Fibroblast of pulmonary artery (primary cell): ENCODE measurements at regions not wholly inside any gene's neighbourhood (a gene's known extent, or its start where the extent isn't known, plus 50 kb on each side); places are given as distances from the start of the nearest gene placed in this dataset.

Experiments
- DNase-seq: peaks from one replicate; pipeline ENCODE4 v3.0.0-alpha.2; 2010; ENCODE audit warnings: low read depth
- H3K4me3 ChIP-seq: replicated peaks from 2 replicates; pipeline ENCODE4 v1.5.1; 2011; ENCODE audit warnings: low read depth, mild to moderate bottlenecking, control low read depth, low read length, moderate library complexity
- TF ChIP-seq, protein P1 (sequence below): IDR thresholded peaks from 2 replicates; pipeline ENCODE4 v1.5.1; 2011; ENCODE audit warnings: mild to moderate bottlenecking, control low read depth, low read length, inconsistent platforms; ENCODE audit errors: missing control alignments

DNA sequence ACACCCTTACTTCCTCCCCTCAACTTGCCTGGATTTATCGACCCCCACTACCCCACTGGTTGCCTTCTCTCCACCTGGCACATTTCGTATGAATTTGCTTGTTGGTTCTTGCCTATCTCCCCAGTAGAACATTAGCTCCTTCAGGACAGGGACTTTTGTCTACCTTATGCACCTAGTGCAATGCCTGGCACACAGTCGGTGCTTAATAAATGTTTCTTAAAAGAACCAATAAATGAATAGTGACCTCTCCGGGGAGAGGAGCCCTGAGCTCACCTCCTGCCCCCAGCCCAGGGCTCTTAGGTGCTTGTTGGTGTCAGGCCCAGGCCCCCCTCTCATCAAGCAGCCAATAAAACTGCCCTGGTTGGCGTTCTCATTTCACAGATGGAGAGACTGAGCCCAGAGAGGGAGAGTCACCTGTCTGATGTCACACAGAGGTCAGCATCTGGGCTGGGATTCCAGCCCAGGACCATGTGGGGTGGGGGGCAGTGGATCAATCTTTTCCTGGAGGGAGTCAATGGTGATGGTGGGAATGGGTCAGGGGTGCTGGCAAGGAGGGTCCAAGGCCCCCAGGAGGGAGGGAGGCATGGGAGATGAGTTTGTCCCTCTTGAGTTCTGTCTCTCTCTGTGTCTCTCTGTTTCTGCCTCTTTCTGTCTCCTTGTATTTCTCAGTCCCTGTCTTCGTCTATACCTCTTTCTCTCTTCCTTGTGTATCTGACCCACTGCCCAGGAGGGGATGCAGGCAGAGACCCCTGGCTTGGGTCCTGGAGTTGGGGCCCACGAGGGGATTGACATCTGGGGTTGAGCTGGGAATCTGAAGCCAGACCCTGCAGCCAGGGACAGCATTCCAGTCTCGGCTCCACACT is 89.6 kb downstream of the CEBPB start:
- DNase-seq = no peak
- TF ChIP-seq, protein P1, sequence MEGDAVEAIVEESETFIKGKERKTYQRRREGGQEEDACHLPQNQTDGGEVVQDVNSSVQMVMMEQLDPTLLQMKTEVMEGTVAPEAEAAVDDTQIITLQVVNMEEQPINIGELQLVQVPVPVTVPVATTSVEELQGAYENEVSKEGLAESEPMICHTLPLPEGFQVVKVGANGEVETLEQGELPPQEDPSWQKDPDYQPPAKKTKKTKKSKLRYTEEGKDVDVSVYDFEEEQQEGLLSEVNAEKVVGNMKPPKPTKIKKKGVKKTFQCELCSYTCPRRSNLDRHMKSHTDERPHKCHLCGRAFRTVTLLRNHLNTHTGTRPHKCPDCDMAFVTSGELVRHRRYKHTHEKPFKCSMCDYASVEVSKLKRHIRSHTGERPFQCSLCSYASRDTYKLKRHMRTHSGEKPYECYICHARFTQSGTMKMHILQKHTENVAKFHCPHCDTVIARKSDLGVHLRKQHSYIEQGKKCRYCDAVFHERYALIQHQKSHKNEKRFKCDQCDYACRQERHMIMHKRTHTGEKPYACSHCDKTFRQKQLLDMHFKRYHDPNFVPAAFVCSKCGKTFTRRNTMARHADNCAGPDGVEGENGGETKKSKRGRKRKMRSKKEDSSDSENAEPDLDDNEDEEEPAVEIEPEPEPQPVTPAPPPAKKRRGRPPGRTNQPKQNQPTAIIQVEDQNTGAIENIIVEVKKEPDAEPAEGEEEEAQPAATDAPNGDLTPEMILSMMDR = no peak
- H3K4me3 ChIP-seq = no peak overlapping the region

DNA sequence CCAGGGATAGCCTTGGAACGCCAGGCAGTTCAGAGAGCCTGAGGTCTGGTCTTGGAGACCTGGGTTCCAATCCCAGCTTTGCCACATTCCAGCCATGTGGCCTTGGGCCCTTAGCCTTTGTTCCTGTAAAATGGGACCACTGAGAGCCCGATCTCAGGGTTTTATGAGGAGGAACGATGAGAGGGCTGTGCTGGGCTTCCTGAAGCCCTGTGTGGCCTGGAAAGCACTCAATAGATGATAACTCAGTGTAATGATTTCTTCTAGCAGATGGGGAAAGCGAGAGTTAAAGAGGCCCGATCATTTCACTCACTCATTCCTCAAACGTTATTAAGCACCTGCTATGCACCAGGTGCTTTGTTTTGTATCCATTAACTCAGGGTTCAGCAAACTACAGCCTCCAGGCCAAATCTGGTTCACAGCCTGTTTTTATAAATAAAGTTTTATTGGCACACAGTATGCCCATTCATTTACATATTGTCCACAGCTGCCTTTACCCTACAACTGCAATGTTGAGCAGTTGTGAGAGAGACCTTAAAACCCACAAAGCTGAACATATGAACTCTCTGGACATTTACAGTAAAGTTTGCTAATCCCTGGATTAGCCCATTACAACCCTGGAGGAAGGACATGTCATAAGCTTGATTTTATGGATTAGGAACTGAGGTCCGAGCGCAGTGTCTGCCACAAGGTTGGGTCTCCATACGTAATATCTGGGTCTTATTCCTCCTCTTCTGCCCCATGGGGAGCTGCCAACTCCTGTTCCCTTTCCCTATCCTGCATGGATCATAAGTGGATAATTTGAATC is 90.4 kb downstream of the CEBPB start:
- TF ChIP-seq, protein P1 = no peak
- no peak for DNase-seq
- H3K4me3 ChIP-seq = no peak overlapping the region

- no peak overlapping the region for H3K4me3 ChIP-seq
- DNase-seq = no peak
- TF ChIP-seq, protein P1 = no peak
Measured at GRCh38 chr20:50281831-50282591, 91.4 kb downstream of the CEBPB start.

DNA sequence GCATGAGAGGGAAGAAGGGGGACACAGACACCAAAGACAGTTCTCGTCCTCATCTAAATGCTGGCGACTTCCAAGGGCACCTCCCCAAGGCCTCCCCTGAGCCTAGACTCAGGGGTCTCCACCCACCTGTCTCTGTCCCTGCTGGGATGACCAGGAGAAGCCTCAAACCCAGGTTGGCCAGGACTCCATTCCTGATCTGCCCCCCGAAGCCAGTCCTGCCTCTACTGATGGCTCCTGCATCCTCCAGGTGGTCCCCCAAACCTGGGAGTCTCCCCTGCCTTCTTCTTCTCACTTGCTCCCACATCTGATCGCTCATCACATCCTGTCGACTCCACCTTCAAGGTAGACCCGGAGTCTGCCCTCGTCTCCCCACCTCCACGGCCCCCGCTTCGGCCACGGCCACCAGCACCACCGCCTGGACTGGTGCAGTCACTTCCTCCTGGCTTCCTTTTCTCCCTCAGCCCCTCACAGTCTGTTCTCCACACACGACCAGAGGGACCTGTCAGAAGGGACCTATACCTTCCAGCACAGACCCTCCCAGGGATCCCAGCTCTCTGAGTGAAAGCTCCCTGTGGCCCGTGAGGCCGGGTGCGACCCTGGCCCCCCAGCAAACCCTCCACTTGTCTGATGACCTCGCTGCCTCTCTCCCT is 92.1 kb downstream of the CEBPB start:
- TF ChIP-seq, protein P1 = no peak
- H3K4me3 ChIP-seq = no peak overlapping the region
- DNase-seq = no peak

GRCh38 chr20:50283370-50283769 is 92.7 kb downstream of the CEBPB start:
- TF ChIP-seq, protein P1 = no peak
- no peak for DNase-seq
- H3K4me3 ChIP-seq = no peak overlapping the region
